Gastroesophageal sphincter (tissue), 4 donors: ENCODE measurements at regions not wholly inside any gene's neighbourhood (a gene's known extent, or its start where the extent isn't known, plus 50 kb on each side); places are given as distances from the start of the nearest gene placed in this dataset.

Experiments used
- ATAC-seq: fragments of 150-250 bp; one replicate; pipeline ENCODE4 v1.9.1; 2016; ENCODE audit warnings: mild to moderate bottlenecking, moderate library complexity
- H3K27ac ChIP-seq, 4 donors: fragments of 200-600 bp; sonication (generic) in 3 of 4; 1 replicate in 3 of 4; 2 replicates in 1 of 4; pipeline ENCODE4 v1.5.1; 2016 to 2019
- H3K27me3 ChIP-seq: fragments of 200-600 bp; sonication (generic); one replicate; pipeline ENCODE4 v1.5.1; 2019
- H3K36me3 ChIP-seq, 2 donors: fragments of 200-600 bp; sonication (generic); one replicate each; pipeline ENCODE4 v1.5.1; 2019; ENCODE audit warnings: control low read depth in 1 of 2
- H3K4me1 ChIP-seq, 3 donors: fragments of 200-600 bp; sonication (generic); 1 replicate in 2 of 3; 2 replicates in 1 of 3; pipeline ENCODE4 v1.5.1; 2016 to 2019; ENCODE audit warnings: control low read depth in 2 of 3
- H3K4me3 ChIP-seq, 2 donors: fragments of 200-600 bp; sonication (generic); one replicate each; pipeline ENCODE4 v1.5.1; 2019; ENCODE audit warnings: mild to moderate bottlenecking in 1 of 2, moderate library complexity in 1 of 2
- H3K9me3 ChIP-seq, 3 donors: fragments of 200-600 bp; sonication (generic); one replicate each; pipeline ENCODE4 v1.5.1; 2017 to 2019; ENCODE audit warnings: control low read depth in 2 of 3
- EP300 ChIP-seq: sonication (generic); formaldehyde crosslinking; IDR thresholded peaks from one replicate; pipeline ENCODE4 v1.6.1; 2017; ENCODE audit warnings: antibody characterized with exemption, mild to moderate bottlenecking
- POLR2A ChIP-seq, 2 donors: fragments of 450-650 bp; IDR thresholded peaks; one replicate each; pipeline ENCODE4 v1.6.1; 2017; ENCODE audit warnings: antibody characterized with exemption in 2 of 2, mild to moderate bottlenecking in 2 of 2, moderate library complexity in 1 of 2
- POLR2AphosphoS5 ChIP-seq: sonication (generic); formaldehyde crosslinking; IDR thresholded peaks from one replicate; pipeline ENCODE4 v1.6.1; 2017; ENCODE audit warnings: antibody characterized with exemption
- WGBS, 2 donors: methylation state at CpG; one replicate each; pipeline ENCODE4 v1.1.5; 2018; ENCODE audit warnings: low coverage in 1 of 2; 5-methylcytosine and 5-hydroxymethylcytosine counted together
- TF ChIP-seq, protein P1 (sequence below), 4 experiments: fragments of 200-600 bp in 2 of 4; fragments of 450-650 bp in 2 of 4; sonication (generic) in 1 of 4; IDR thresholded peaks; one replicate each; pipeline ENCODE4 v1.5.1; 2017 to 2019; ENCODE audit warnings: antibody characterized with exemption in 4 of 4, mild to moderate bottlenecking in 2 of 4, moderate library complexity in 2 of 4

DNA sequence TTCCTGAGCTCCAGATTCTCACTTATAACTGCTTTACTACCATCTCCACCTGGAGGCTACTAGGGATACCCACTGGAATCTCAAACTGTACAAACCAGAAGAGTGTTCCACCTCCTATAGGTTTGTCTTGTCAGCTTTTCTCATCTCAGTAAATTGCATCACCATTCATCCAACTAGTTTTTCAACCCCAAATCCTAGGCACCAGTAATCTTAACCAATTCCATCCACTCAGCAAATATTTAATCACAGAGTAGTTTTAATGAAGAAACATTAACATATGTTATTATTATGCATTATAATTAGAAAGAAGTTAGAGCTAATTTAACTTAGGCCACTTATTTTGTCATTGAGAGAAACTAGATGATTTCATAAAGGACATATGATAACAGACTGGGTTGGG lies 635.0 kb downstream of the DCDC2C start:
- Histone ChIP-seq H3K27me3 (no peaks in the 10 kb centered on the region), H3K4me1 (no peaks in the 10 kb centered on the region), H3K9me3 (peaks cover 0 to 7% (median 0%) of the 10 kb centered on the region in 3 donors), H3K36me3 (no peaks in the 10 kb centered on the region), H3K27ac (no peak overlapping the region), H3K4me3 (no peak overlapping the region)
- TF ChIP-seq EP300 (no peak), POLR2A (IDR thresholded peaks at IDR 0.05) (no peak), POLR2AphosphoS5 (no peak)
- TF ChIP-seq, protein P1, sequence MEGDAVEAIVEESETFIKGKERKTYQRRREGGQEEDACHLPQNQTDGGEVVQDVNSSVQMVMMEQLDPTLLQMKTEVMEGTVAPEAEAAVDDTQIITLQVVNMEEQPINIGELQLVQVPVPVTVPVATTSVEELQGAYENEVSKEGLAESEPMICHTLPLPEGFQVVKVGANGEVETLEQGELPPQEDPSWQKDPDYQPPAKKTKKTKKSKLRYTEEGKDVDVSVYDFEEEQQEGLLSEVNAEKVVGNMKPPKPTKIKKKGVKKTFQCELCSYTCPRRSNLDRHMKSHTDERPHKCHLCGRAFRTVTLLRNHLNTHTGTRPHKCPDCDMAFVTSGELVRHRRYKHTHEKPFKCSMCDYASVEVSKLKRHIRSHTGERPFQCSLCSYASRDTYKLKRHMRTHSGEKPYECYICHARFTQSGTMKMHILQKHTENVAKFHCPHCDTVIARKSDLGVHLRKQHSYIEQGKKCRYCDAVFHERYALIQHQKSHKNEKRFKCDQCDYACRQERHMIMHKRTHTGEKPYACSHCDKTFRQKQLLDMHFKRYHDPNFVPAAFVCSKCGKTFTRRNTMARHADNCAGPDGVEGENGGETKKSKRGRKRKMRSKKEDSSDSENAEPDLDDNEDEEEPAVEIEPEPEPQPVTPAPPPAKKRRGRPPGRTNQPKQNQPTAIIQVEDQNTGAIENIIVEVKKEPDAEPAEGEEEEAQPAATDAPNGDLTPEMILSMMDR (IDR thresholded peaks at IDR 0.05) = no peak
- no peak for ATAC-seq

GRCh38 chr2:4340536-4340935 lies 637.2 kb downstream of the DCDC2C start:
- no peak overlapping the region for H3K27ac ChIP-seq
- H3K27me3 ChIP-seq = no peaks in the 10 kb centered on the region
- TF ChIP-seq, protein P1 (IDR thresholded peaks at IDR 0.05) = no peak
- no peak for TF ChIP-seq POLR2A (IDR thresholded peaks at IDR 0.05)
- TF ChIP-seq EP300 = no peak
- TF ChIP-seq POLR2AphosphoS5 = no peak
- H3K4me1 ChIP-seq = no peaks in the 10 kb centered on the region
- no peak for ATAC-seq
- no peaks in the 10 kb centered on the region for H3K36me3 ChIP-seq
- 81% methylated on average over 1 of the region's 1 CpG; no CpG with 5 or more reads in 1 of the 2 donors for WGBS, 2 donors
- H3K9me3 ChIP-seq = peaks cover 0 to 13% (median 0%) of the 10 kb centered on the region in 3 donors
- H3K4me3 ChIP-seq = no peak overlapping the region

GRCh38 chr2:4346628-4347027 lies 643.3 kb downstream of the DCDC2C start:
- TF ChIP-seq EP300 (no peak), POLR2A (IDR thresholded peaks at IDR 0.05) (no peak), POLR2AphosphoS5 (no peak)
- TF ChIP-seq, protein P1 (IDR thresholded peaks at IDR 0.05) = no peak
- H3K27ac ChIP-seq = no peak overlapping the region
- no peaks in the 10 kb centered on the region for H3K36me3 ChIP-seq
- 29 to 48% methylated on average over 1 of the region's 1 CpG for WGBS, 2 donors
- H3K4me1 ChIP-seq = no peaks in the 10 kb centered on the region
- no peaks in the 10 kb centered on the region for H3K27me3 ChIP-seq
- H3K4me3 ChIP-seq = no peak overlapping the region
- H3K9me3 ChIP-seq = peaks cover 0 to 13% (median 0%) of the 10 kb centered on the region in 3 donors
- ATAC-seq = no peak

GRCh38 chr2:4353668-4354067 lies 650.3 kb downstream of the DCDC2C start:
- H3K9me3 ChIP-seq = no peaks in the 10 kb centered on the region
- no CpG with 5 or more reads among the region's 4 CpGs for WGBS, 2 donors
- no peak overlapping the region for H3K4me3 ChIP-seq
- H3K27me3 ChIP-seq = no peaks in the 10 kb centered on the region
- H3K4me1 ChIP-seq = no peaks in the 10 kb centered on the region
- no peak overlapping the region for H3K27ac ChIP-seq
- no peaks in the 10 kb centered on the region for H3K36me3 ChIP-seq
- no peak for ATAC-seq
- TF ChIP-seq POLR2AphosphoS5 (no peak), POLR2A (IDR thresholded peaks at IDR 0.05) (no peak), EP300 (no peak)
- TF ChIP-seq, protein P1 (IDR thresholded peaks at IDR 0.05) = no peak

DNA sequence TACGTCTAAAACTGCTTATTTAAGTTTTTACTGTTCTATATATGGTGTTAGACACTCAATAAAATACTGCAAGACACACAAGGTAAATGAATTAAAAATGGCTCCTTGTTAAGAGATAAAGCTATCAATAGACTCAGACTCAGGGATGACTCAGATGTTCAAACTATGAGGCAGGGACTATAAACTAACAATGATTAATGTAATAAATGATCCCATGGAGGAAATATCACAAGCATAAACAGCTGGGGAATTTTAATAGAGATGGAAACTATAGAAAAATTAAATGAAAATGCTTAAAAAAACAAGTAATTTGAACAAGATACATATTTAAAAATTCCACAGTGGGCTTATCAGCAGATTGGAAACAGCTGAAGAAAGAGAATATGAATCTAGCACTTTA lies 650.8 kb downstream of the DCDC2C start:
- no peak overlapping the region for H3K27ac ChIP-seq
- no peaks in the 10 kb centered on the region for H3K4me1 ChIP-seq
- WGBS, 2 donors = 41 to 44% methylated on average over 1 of the region's 1 CpG
- TF ChIP-seq EP300 (no peak), POLR2AphosphoS5 (no peak), POLR2A (IDR thresholded peaks at IDR 0.05) (no peak)
- TF ChIP-seq, protein P1 (IDR thresholded peaks at IDR 0.05) = no peak
- ATAC-seq = no peak
- no peaks in the 10 kb centered on the region for H3K9me3 ChIP-seq
- no peak overlapping the region for H3K4me3 ChIP-seq
- H3K27me3 ChIP-seq = no peaks in the 10 kb centered on the region
- no peaks in the 10 kb centered on the region for H3K36me3 ChIP-seq
